ENCODE measurements at regions not wholly inside any gene's neighbourhood (a gene's known extent, or its start where the extent isn't known, plus 50 kb on each side); places are given as distances from the start of the nearest gene placed in this dataset.
"Not testable (repeated sequence)": the region's sequence is repeated elsewhere in the genome, so short reads cannot be mapped to it uniquely, and the experiment has no call there.

- no peak overlapping the region for H3K4me3 ChIP-seq (ENCODE audit: low read depth, low read length)
- TF ChIP-seq CTCF (IDR thresholded peaks at IDR 0.05; ENCODE audit: low read depth, low read length) = no peak
Observed at GRCh38 chr18:11487390-11487789, 122.0 kb upstream of the SLC35G4 start.

GRCh38 chr18:11482271-11482670 lies 127.1 kb upstream of the SLC35G4 start:
- no peak overlapping the region for H3K4me3 ChIP-seq (ENCODE audit: low read depth, low read length)
- no peak for TF ChIP-seq CTCF (IDR thresholded peaks at IDR 0.05; ENCODE audit: low read depth, low read length)

GRCh38 chr18:11480692-11481091 lies 128.7 kb upstream of the SLC35G4 start:
- TF ChIP-seq CTCF (IDR thresholded peaks at IDR 0.05; ENCODE audit: low read depth, low read length) = no peak
- no peak overlapping the region for H3K4me3 ChIP-seq (ENCODE audit: low read depth, low read length)

GRCh38 chr18:11479031-11479430 lies 130.4 kb upstream of the SLC35G4 start:
- H3K4me3 ChIP-seq (ENCODE audit: low read depth, low read length) = not testable (repeated sequence)

GRCh38 chr18:11470941-11471340 lies 138.5 kb upstream of the SLC35G4 start:
- no peak overlapping the region for H3K4me3 ChIP-seq (ENCODE audit: low read depth, low read length)
- TF ChIP-seq CTCF (IDR thresholded peaks at IDR 0.05; ENCODE audit: low read depth, low read length) = no peak

- H3K4me3 ChIP-seq (ENCODE audit: low read depth, low read length) = no peak overlapping the region
- no peak for TF ChIP-seq CTCF (IDR thresholded peaks at IDR 0.05; ENCODE audit: low read depth, low read length)
Observed at GRCh38 chr18:11468617-11469016, 140.8 kb upstream of the SLC35G4 start.

- no peak for TF ChIP-seq CTCF (IDR thresholded peaks at IDR 0.05; ENCODE audit: low read depth, low read length)
- no peak overlapping the region for H3K4me3 ChIP-seq (ENCODE audit: low read depth, low read length)
Observed at GRCh38 chr18:11468120-11468519, 141.3 kb upstream of the SLC35G4 start.

- H3K4me3 ChIP-seq (ENCODE audit: low read depth, low read length) = no peak overlapping the region
- TF ChIP-seq CTCF (IDR thresholded peaks at IDR 0.05; ENCODE audit: low read depth, low read length) = no peak
Observed at GRCh38 chr18:11467611-11468010, 141.8 kb upstream of the SLC35G4 start.
